HUES6 (cell line): ENCODE measurements at regions not wholly inside any gene's neighbourhood (a gene's known extent, or its start where the extent isn't known, plus 50 kb on each side); places are given as distances from the start of the nearest gene placed in this dataset.
A peak's percentile ranks its signal among the peaks of the same experiment; 100 is the strongest.

ENCODE experiments used
- H3K27ac ChIP-seq: 2 replicates; pipeline ENCODE4 v1.7.0; 2013; ENCODE audit warnings: low read depth, mild to moderate bottlenecking, low read length, inconsistent platforms
- H3K27me3 ChIP-seq: 2 replicates; pipeline ENCODE4 v1.6.1; 2013; ENCODE audit warnings: low read length; ENCODE audit not compliant: control insufficient read depth, insufficient read depth
- H3K36me3 ChIP-seq: 2 replicates; pipeline ENCODE4 v1.6.1; 2013; ENCODE audit warnings: low read length; ENCODE audit not compliant: control insufficient read depth, insufficient read depth
- H3K4me1 ChIP-seq: 2 replicates; pipeline ENCODE4 v1.6.1; 2013; ENCODE audit warnings: low read length; ENCODE audit not compliant: control insufficient read depth, insufficient read depth
- H3K4me3 ChIP-seq: 2 replicates; pipeline ENCODE4 v1.5.1; 2013; ENCODE audit warnings: low read depth, low read length
- H3K9ac ChIP-seq: one replicate; pipeline ENCODE4 v1.6.1; 2013; ENCODE audit warnings: mild to moderate bottlenecking, low read length
- H3K9me3 ChIP-seq: 2 replicates; pipeline ENCODE4 v1.6.1; 2013; ENCODE audit warnings: low read depth, low read length; ENCODE audit not compliant: control insufficient read depth, insufficient read depth

- Histone ChIP-seq H3K9ac (no peak overlapping the region), H3K4me3 (no peak overlapping the region), H3K9me3 (no peaks in the 10 kb centered on the region), H3K27ac (no peak overlapping the region), H3K4me1 (no peaks in the 10 kb centered on the region), H3K27me3 (no peaks in the 10 kb centered on the region), H3K36me3 (no peaks in the 10 kb centered on the region)
These were observed 669.9 kb upstream of the ID4 start for GRCh38 chr6:19167251-19167650.

DNA sequence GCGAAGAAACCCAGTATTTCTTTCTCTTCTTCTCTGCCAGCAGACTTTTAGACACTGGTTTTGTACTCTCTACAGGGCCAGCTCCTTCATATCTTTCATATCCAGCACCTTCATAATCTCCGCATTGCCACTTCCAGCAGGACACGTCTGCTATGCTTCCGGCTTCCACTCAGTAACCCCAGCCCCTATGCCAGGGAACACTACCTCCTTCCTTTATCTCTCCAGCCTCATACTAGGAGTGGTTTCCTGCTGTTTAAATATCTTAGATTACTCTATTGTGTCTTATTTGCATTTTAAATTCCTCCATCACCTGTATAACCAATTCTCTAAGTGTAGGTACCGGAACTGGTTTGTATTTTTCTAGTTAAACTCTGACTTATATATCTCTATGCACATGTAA lies 667.8 kb upstream of the ID4 start:
- no peaks in the 10 kb centered on the region for H3K4me1 ChIP-seq
- no peak overlapping the region for H3K4me3 ChIP-seq
- H3K27ac ChIP-seq, result no peak overlapping the region
- no peak overlapping the region for H3K9ac ChIP-seq
- no peaks in the 10 kb centered on the region for H3K36me3 ChIP-seq
- no peaks in the 10 kb centered on the region for H3K9me3 ChIP-seq
- no peaks in the 10 kb centered on the region for H3K27me3 ChIP-seq

GRCh38 chr6:19175023-19175422 lies 662.1 kb upstream of the ID4 start:
- Histone ChIP-seq H3K36me3 (no peaks in the 10 kb centered on the region), H3K27ac (no peak overlapping the region), H3K4me3 (no peak overlapping the region), H3K9me3 (peaks cover 7% of the 10 kb centered on the region), H3K9ac (no peak overlapping the region), H3K27me3 (no peaks in the 10 kb centered on the region), H3K4me1 (no peaks in the 10 kb centered on the region)

GRCh38 chr6:19180348-19181072 lies 656.7 kb upstream of the ID4 start:
- peaks cover 7% of the 10 kb centered on the region for H3K9me3 ChIP-seq
- no peak overlapping the region for H3K9ac ChIP-seq
- H3K4me1 ChIP-seq, result no peaks in the 10 kb centered on the region
- no peaks in the 10 kb centered on the region for H3K27me3 ChIP-seq
- no peaks in the 10 kb centered on the region for H3K36me3 ChIP-seq
- no peak overlapping the region for H3K4me3 ChIP-seq
- no peak overlapping the region for H3K27ac ChIP-seq

DNA sequence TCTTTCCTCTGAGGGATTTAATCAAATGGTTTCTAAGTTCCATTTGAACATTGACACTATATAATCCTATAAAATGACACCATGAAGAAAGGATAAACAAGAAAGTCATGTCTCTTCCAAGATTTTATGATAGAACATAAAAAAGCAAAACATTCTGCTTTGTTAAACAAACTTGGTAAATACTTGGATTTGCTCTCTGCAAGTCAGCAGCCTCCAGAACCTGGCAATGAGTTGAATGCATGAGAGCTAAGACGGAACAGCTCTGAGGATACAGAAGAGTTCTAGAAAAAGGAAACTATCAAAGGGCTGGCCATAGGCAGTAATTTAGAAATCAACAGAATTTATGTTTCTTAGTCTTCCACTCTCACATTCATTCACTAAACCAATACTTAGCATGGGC lies 656.0 kb upstream of the ID4 start:
- Histone ChIP-seq H3K4me3 (no peak overlapping the region), H3K36me3 (no peaks in the 10 kb centered on the region), H3K27me3 (no peaks in the 10 kb centered on the region), H3K4me1 (no peaks in the 10 kb centered on the region), H3K9me3 (peaks cover 7% of the 10 kb centered on the region), H3K9ac (no peak overlapping the region), H3K27ac (no peak overlapping the region)

- Histone ChIP-seq H3K4me3 (no peak overlapping the region), H3K36me3 (no peaks in the 10 kb centered on the region), H3K27me3 (no peaks in the 10 kb centered on the region), H3K4me1 (no peaks in the 10 kb centered on the region), H3K9me3 (0 out of 2 replicates have a peak, but pooled peaks cover 3% of the 10 kb centered on the region), H3K27ac (no peak overlapping the region), H3K9ac (no peak overlapping the region)
These were observed 643.5 kb upstream of the ID4 start for GRCh38 chr6:19193624-19194023.

GRCh38 chr6:19204445-19204844 lies 632.7 kb upstream of the ID4 start:
- no peaks in the 10 kb centered on the region for H3K27me3 ChIP-seq
- H3K27ac ChIP-seq, result no peak overlapping the region
- H3K9me3 ChIP-seq, result peaks cover 21% of the 10 kb centered on the region
- no peaks in the 10 kb centered on the region for H3K36me3 ChIP-seq
- H3K9ac ChIP-seq, result no peak overlapping the region
- H3K4me1 ChIP-seq, result no peaks in the 10 kb centered on the region
- H3K4me3 ChIP-seq, result no peak overlapping the region

DNA sequence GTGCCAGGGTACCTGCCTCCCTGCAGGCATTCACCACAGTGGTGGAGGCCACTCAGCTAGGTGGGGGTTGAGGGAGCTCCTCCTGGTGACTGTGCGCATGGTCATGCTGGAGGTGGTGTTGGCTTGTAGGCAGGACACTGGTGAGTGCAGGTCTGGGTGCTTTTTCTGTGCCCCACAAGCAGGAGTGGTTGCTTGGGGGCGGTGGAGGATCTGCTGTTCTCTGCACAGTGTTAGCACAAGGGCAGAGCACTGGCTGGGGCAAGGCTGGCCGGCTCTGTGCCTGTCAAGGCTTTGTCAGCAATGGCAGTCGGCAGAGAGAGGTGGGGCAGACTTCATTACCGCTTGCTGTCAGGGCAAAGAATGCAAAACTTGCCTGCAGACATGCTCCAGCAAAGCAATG lies 632.1 kb upstream of the ID4 start:
- Histone ChIP-seq H3K4me3 (no peak overlapping the region), H3K27ac (no peak overlapping the region), H3K9ac (no peak overlapping the region), H3K36me3 (no peaks in the 10 kb centered on the region), H3K27me3 (no peaks in the 10 kb centered on the region), H3K9me3 (peaks cover 21% of the 10 kb centered on the region), H3K4me1 (no peaks in the 10 kb centered on the region)

GRCh38 chr6:19209202-19209601 lies 628.0 kb upstream of the ID4 start:
- H3K27ac ChIP-seq, result no peak overlapping the region
- no peak overlapping the region for H3K9ac ChIP-seq
- H3K27me3 ChIP-seq, result no peaks in the 10 kb centered on the region
- H3K4me3 ChIP-seq, result no peak overlapping the region
- no peaks in the 10 kb centered on the region for H3K36me3 ChIP-seq
- peaks cover 2% of the 10 kb centered on the region; the same call in 1 of the 2 replicates for H3K9me3 ChIP-seq
- H3K4me1 ChIP-seq, result peaks cover 4% of the 10 kb centered on the region; the same call in 1 of the 2 replicates

DNA sequence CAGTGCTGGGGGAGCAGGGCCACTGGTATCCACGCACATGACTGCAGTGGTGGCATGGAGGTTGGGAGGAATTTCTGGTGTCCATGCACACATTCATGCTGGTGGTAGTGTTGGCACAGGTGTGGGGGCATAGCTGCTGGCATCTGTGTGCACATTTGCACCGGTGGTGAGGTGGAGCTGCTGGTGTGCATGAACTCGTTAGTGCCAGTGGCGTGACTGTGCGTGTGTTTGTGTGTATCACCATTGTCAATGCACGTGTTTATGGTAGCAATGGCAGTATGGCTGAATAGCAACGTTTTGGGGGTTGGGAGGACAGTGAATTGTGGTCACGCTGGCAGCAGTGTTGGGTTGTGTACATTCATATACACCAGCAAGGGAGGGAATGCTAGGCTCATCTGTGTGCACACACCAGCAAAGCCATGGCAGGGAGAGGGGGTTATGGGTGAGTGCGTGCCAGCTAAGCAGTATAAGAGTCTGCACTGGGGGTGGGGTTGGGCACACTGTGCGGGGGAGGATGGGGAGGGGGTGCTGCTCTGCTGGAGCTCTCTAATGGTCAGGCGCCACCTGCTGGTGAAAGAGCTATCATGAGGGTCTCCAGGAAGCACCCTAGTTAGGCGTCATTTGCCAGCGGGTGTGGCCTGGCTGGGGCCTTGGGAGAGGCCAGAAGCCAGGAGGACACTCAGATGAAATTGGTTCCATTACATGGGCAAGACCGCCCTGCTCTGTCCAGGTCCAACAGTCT lies 626.1 kb upstream of the ID4 start:
- H3K4me3 ChIP-seq, result no peak overlapping the region
- no peaks in the 10 kb centered on the region for H3K36me3 ChIP-seq
- H3K27me3 ChIP-seq, result no peaks in the 10 kb centered on the region
- peaks cover 7% of the 10 kb centered on the region; the same call in 1 of the 2 replicates for H3K4me1 ChIP-seq
- no peak overlapping the region for H3K27ac ChIP-seq
- H3K9me3 ChIP-seq, result no peaks in the 10 kb centered on the region; the same call in 1 of the 2 replicates
- H3K9ac ChIP-seq, result no peak overlapping the region

GRCh38 chr6:19214231-19214630 lies 622.9 kb upstream of the ID4 start:
- Histone ChIP-seq H3K4me3 (no peak overlapping the region; the same call in 1 of the 2 replicates), H3K9me3 (peaks cover 2% of the 10 kb centered on the region; the same call in 1 of the 2 replicates), H3K27me3 (no peaks in the 10 kb centered on the region), H3K36me3 (no peaks in the 10 kb centered on the region), H3K4me1 (peaks cover 7% of the 10 kb centered on the region; the same call in 1 of the 2 replicates), H3K27ac (peak overlapping the region; percentile 83; the same call in 1 of the 2 replicates), H3K9ac (peak overlapping the region; percentile 46)
